ENCODE measurements at regions not wholly inside any gene's neighbourhood (a gene's known extent, or its start where the extent isn't known, plus 50 kb on each side); places are given as distances from the start of the nearest gene placed in this dataset.
"Not testable (repeated sequence)": the region's sequence is repeated elsewhere in the genome, so short reads cannot be mapped to it uniquely, and the experiment has no call there.

GRCh38 chr6:100296810-100297544 lies 167.7 kb downstream of the SIM1 start:
- intact Hi-C loops (cut with DNase I; ENCODE audit: low total_unique reads): no loop called here
- Histone ChIP-seq H3K27ac (no peak overlapping the region), H3K36me3 (no peaks in the 10 kb centered on the region), H3K4me3 (no peak overlapping the region), H3K4me1 (peaks cover 0 to 13% (median 0%) of the 10 kb centered on the region in 4 donors), H3K27me3 (no peaks in the 10 kb centered on the region), H3K9me3 (no peaks in the 10 kb centered on the region)
- no peak for DNase-seq
- TF ChIP-seq, protein P1, sequence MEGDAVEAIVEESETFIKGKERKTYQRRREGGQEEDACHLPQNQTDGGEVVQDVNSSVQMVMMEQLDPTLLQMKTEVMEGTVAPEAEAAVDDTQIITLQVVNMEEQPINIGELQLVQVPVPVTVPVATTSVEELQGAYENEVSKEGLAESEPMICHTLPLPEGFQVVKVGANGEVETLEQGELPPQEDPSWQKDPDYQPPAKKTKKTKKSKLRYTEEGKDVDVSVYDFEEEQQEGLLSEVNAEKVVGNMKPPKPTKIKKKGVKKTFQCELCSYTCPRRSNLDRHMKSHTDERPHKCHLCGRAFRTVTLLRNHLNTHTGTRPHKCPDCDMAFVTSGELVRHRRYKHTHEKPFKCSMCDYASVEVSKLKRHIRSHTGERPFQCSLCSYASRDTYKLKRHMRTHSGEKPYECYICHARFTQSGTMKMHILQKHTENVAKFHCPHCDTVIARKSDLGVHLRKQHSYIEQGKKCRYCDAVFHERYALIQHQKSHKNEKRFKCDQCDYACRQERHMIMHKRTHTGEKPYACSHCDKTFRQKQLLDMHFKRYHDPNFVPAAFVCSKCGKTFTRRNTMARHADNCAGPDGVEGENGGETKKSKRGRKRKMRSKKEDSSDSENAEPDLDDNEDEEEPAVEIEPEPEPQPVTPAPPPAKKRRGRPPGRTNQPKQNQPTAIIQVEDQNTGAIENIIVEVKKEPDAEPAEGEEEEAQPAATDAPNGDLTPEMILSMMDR (IDR thresholded peaks at IDR 0.05): no peak

DNA sequence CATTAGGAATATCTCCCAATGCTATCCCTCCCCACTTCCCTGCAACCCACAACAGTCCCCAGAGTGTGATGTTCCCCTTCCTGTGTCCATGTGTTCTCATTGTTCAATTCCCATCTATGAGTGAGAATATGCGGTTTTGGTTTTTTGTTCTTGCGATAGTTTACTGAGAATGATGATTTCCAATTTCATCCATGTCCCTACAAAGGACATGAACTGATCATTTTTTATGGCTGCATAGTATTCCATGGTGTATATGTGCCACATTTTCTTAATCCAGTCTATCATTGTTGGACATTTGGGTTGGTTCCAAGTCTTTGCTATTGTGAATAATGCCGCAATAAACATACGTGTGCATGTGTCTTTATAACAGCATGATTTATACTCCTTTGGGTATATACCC lies 169.5 kb downstream of the SIM1 start:
- intact Hi-C loops (cut with DNase I; ENCODE audit: low total_unique reads); H3K4me3 ChIP-seq; H3K36me3 ChIP-seq: not testable (repeated sequence)

GRCh38 chr6:100289285-100289684 lies 175.4 kb downstream of the SIM1 start:
- Histone ChIP-seq H3K4me3 (no peak overlapping the region), H3K36me3 (no peaks in the 10 kb centered on the region), H3K27ac (no peak overlapping the region), H3K27me3 (no peaks in the 10 kb centered on the region), H3K4me1 (no peaks in the 10 kb centered on the region), H3K9me3 (no peaks in the 10 kb centered on the region)
- no peak for DNase-seq
- intact Hi-C loops (cut with DNase I; ENCODE audit: low total_unique reads): no loop called here
- TF ChIP-seq, protein P1 (IDR thresholded peaks at IDR 0.05): no peak

More for the DNA sequence above, 169.5 kb downstream of the SIM1 start:
- H3K27ac ChIP-seq, H3K4me1 ChIP-seq, H3K9me3 ChIP-seq, H3K27me3 ChIP-seq, DNase-seq: not testable (repeated sequence)

- Histone ChIP-seq H3K36me3 (no peaks in the 10 kb centered on the region), H3K4me1 (peaks cover 0 to 3% (median 0%) of the 10 kb centered on the region in 4 donors), H3K4me3 (no peak overlapping the region), H3K27me3 (no peaks in the 10 kb centered on the region), H3K27ac (no peak overlapping the region), H3K9me3 (no peaks in the 10 kb centered on the region)
- TF ChIP-seq, protein P1 (IDR thresholded peaks at IDR 0.05): no peak
- no peak for DNase-seq
- intact Hi-C loops (cut with DNase I; ENCODE audit: low total_unique reads): no loop called here
Observed at GRCh38 chr6:100288311-100288710, 176.4 kb downstream of the SIM1 start.

- Histone ChIP-seq H3K9me3 (no peaks in the 10 kb centered on the region), H3K27me3 (no peaks in the 10 kb centered on the region), H3K4me1 (peaks cover 0 to 4% (median 2%) of the 10 kb centered on the region in 4 donors), H3K36me3 (no peaks in the 10 kb centered on the region), H3K27ac (no peak overlapping the region), H3K4me3 (no peak overlapping the region)
- no peak for DNase-seq
- TF ChIP-seq, protein P1 (IDR thresholded peaks at IDR 0.05): no peak
- intact Hi-C loops (cut with DNase I; ENCODE audit: low total_unique reads): no loop called here
Observed at GRCh38 chr6:100283285-100283684, 181.4 kb downstream of the SIM1 start.

GRCh38 chr6:100281471-100281901 lies 183.2 kb downstream of the SIM1 start:
- TF ChIP-seq, protein P1 (IDR thresholded peaks at IDR 0.05): no peak
- no peaks in the 10 kb centered on the region for H3K9me3 ChIP-seq
- peaks cover 0 to 4% (median 2%) of the 10 kb centered on the region in 4 donors for H3K4me1 ChIP-seq
- intact Hi-C loops (cut with DNase I; ENCODE audit: low total_unique reads): no loop called here
- H3K27ac ChIP-seq: no peak overlapping the region
- DNase-seq: peak in 1 of 2 donors; percentile 45
- no peaks in the 10 kb centered on the region for H3K27me3 ChIP-seq
- peak overlapping the region; percentile 21 to 40 for H3K4me3 ChIP-seq
- no peaks in the 10 kb centered on the region for H3K36me3 ChIP-seq

Measured in tibial artery (tissue), 4 donors.